ENCODE measurements at regions not wholly inside any gene's neighbourhood (a gene's known extent, or its start where the extent isn't known, plus 50 kb on each side); places are given as distances from the start of the nearest gene placed in this dataset.

DNA sequence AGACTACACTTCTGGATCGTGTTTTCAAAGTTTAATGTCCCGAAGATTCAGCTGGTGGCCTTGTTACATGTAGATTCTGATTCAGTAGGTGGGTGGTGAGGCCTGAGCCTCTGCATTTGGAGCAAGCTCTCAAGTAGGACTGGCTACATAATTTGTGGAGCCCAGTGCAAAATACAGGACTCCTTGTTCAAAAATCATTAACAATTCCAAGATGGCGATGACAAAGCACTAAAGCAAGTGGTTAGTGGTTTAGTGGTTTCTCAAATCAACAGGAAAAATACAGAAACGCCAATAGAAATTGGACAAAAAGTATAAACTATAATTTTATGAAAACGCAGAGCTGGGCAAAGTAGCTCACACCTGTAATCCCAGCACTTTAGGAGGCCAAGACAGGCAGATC lies 133.7 kb upstream of the STMND1 start:
- TF ChIP-seq POLR2A (IDR thresholded peaks at IDR 0.05) = no peak
- TF ChIP-seq, protein P1, sequence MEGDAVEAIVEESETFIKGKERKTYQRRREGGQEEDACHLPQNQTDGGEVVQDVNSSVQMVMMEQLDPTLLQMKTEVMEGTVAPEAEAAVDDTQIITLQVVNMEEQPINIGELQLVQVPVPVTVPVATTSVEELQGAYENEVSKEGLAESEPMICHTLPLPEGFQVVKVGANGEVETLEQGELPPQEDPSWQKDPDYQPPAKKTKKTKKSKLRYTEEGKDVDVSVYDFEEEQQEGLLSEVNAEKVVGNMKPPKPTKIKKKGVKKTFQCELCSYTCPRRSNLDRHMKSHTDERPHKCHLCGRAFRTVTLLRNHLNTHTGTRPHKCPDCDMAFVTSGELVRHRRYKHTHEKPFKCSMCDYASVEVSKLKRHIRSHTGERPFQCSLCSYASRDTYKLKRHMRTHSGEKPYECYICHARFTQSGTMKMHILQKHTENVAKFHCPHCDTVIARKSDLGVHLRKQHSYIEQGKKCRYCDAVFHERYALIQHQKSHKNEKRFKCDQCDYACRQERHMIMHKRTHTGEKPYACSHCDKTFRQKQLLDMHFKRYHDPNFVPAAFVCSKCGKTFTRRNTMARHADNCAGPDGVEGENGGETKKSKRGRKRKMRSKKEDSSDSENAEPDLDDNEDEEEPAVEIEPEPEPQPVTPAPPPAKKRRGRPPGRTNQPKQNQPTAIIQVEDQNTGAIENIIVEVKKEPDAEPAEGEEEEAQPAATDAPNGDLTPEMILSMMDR (IDR thresholded peaks at IDR 0.05) = no peak

All from testis (tissue), 2 donors.